LHCN-M2 (cell line): ENCODE measurements at regions not wholly inside any gene's neighbourhood (a gene's known extent, or its start where the extent isn't known, plus 50 kb on each side); places are given as distances from the start of the nearest gene placed in this dataset.

Experiments used
- DNase-seq: peaks from one replicate; pipeline ENCODE4 v3.0.0-alpha.2; 2012; ENCODE audit warnings: low read depth

DNA sequence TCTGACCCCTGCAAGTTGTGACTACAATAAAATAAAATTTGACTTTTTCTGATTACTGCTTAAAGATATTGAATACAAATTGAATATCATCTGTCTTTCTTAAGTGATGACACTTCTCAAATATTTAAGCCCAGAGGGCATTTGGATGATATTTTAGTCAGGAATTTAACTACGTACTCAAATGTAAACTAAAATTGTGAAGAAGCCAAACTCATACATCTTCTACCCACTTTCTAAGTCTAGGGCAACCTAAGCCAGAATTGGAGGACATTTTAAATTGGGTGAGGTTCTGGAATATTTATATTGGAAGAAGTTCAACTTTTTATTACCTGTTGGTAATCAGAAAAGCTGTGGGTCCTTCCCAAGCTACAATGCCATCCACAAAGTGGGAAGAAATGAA is 149.1 kb upstream of the WDR11 start:
- no peak for DNase-seq

DNA sequence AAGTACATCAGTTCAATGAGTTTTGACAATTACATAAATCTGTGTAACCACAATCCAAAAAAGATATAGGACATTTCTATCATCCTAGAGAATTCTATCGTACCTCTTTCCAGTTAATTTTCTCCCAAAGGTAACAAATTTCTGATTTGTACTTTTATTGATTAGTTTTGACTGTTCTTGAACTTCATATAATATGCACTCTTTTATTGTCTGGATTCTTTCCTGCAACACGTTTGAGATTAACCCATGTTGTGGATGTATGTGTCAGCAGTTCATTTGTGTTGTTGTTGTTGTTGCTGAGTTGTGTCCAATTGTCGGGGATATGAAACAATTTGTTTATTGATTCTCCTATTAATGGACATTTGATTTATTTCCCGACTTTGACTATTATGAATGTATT is 145.9 kb upstream of the WDR11 start:
- no peak for DNase-seq

- no peak for DNase-seq
These were observed 141.1 kb upstream of the WDR11 start for GRCh38 chr10:120710076-120710475.

DNA sequence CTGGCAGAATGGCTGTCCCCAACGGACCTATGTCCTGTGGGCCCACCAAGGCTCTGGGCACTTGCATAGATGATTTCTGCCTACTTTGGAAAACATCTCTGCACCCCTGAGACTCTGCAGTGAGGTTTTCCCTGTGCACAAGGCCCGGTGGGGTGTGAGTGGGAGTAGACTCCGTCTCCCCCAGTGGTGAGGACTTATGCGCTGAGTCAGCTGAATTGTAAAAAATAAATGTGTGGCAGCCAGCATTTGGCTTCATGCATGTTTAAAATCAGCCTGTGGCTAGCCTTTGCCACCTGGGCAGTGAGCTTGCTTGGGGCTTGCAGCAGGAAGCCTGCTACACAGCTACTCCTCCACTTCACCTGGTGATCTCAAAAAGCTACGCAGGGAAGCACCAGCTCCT is 139.3 kb upstream of the WDR11 start:
- no peak for DNase-seq

DNA sequence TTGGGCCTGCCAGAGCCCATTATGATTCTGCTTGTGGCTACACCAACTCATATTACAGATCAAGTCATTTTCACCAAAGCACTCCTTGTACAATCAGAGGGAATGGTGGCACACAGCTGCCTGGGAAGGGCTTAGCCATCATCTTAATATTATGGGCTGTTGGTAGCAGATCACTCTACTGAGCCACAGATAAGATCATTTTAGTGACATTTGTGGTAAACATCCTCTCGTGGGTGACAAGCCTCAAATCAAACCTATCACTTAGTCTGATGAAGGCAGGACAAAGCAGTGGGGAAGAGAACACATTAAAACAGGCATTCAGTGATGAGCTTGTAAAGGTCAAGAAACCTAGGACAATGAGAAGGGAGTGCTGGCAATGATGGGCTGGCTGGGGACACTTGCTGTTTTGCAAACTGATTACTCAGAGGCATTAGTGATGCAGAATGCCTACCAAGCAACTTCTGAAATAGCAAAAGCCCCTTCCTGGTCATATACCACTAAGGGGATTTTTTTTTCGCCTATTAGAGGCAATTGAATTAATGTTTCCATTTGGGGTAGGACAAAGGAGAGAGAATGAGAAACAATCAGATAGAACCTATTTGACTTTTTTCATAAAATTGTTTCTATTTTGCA is 137.5 kb upstream of the WDR11 start:
- no peak for DNase-seq

DNA sequence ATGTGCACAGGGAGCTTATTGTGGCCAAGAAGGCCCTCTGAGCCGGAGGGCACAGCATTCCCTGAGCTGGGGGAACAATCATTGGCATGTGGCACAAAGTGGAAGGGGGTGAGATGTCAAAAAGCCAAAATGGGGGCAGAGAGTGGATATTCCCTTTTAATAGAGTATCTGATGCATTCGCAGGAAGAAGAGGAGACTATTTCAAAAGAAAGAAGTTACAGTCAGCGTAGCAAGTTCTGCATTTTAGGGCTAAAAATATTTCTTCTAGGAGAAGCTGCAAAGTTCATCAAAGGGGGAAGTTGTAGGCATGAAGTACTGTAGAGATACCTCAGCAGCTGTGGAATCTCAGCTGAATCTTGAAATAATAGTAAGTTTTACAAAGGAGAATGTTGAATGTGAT is 136.0 kb upstream of the WDR11 start:
- no peak for DNase-seq

DNA sequence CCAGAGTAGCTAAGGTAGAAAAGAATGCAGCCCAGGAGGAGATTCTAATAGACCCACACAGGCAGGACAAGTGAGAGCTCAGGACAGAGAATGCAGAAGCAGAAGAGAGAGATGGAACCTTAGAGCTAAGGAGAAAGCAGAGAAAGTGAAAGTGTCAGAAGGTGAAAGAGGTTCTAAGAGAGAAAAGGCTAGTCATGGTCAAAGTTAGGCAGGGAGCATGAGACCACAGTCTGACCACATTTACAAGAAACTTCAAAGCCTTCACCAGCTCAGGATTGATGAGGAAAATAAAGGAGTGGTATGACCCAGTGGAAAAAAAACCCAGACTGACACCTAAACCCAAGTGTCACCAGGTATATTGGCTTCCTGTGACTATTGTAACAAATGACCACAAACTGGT is 131.8 kb upstream of the WDR11 start:
- no peak for DNase-seq

DNA sequence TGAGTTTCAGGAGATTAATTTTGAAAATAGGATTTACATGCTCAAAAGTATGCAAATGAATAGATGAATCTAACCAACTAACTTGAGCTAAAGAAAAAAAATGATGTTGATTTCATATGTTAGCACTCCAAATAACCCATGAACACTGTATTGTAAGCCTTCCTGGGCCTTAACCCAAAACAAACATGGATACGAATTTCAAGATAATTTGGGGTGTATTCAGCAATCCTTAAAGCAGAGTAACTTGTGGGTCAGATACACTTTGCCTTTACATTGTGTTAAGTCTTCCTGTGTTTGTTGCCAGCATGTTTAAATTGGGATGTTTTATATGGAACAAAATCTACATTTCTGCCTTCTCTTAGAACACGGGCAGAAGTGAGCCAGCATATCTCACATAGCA is 124.2 kb upstream of the WDR11 start:
- no peak for DNase-seq

- no peak for DNase-seq
These were observed 121.6 kb upstream of the WDR11 start for GRCh38 chr10:120729547-120729946.

- DNase-seq = no peak
These were observed 119.1 kb upstream of the WDR11 start for GRCh38 chr10:120732067-120732466.

GRCh38 chr10:120732643-120733313 is 118.4 kb upstream of the WDR11 start:
- DNase-seq = no peak

DNA sequence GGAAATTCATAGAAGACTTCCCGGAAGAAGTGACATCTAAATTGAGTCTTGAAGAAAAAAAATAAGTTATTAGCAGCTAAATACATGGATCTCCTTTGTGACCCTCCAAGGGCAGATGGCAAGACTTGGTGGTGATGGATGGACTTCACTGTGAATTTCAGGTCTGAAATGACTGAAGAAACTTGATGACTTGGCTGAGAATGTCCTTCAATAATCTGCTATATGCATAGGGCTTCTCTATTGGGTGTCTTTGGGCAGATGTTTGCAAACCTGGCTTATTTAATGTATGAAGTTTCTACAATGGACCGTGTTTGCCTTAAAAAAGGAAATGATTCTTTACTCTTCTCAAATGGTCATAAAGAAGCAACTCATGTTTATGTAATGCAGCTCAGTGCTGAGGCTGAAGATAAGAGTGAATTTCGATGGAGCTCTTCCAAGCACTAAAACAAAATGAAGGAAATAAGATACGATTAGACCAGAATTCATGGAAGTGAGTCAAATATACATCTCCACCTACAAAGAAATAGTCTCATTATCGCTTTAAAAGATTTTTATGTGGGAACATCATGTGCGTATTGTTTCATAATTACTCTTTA is 116.6 kb upstream of the WDR11 start:
- DNase-seq = no peak

GRCh38 chr10:120735315-120735714 is 115.8 kb upstream of the WDR11 start:
- no peak for DNase-seq

- peak; percentile 6 for DNase-seq
These were observed 115.3 kb upstream of the WDR11 start for GRCh38 chr10:120735773-120736371.

GRCh38 chr10:120736377-120736776 is 114.8 kb upstream of the WDR11 start:
- no peak for DNase-seq

GRCh38 chr10:120738658-120739057 is 112.5 kb upstream of the WDR11 start:
- no peak for DNase-seq

- DNase-seq = no peak
These were observed 109.8 kb upstream of the WDR11 start for GRCh38 chr10:120741396-120741795.

DNA sequence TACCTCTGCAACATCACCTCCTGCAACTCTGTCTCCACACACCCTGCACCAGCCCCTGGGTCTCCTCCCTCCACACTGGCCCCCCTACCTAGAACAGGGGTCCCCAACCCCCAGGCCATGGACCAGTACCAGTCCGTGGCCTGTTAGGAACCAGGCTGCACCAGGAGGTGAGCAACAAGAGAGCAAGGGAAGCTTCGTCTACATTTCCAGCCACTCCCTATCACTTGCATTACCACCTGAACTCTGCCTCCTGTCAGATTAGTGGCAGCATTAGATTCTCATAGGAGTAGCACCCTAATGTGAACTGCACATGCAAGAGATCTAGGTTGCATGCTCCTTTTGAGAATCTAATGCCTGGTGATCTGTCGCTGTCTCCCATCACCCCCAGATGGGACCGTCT is 108.8 kb upstream of the WDR11 start:
- no peak for DNase-seq

- no peak for DNase-seq
These were observed 107.1 kb upstream of the WDR11 start for GRCh38 chr10:120744040-120744439.

DNA sequence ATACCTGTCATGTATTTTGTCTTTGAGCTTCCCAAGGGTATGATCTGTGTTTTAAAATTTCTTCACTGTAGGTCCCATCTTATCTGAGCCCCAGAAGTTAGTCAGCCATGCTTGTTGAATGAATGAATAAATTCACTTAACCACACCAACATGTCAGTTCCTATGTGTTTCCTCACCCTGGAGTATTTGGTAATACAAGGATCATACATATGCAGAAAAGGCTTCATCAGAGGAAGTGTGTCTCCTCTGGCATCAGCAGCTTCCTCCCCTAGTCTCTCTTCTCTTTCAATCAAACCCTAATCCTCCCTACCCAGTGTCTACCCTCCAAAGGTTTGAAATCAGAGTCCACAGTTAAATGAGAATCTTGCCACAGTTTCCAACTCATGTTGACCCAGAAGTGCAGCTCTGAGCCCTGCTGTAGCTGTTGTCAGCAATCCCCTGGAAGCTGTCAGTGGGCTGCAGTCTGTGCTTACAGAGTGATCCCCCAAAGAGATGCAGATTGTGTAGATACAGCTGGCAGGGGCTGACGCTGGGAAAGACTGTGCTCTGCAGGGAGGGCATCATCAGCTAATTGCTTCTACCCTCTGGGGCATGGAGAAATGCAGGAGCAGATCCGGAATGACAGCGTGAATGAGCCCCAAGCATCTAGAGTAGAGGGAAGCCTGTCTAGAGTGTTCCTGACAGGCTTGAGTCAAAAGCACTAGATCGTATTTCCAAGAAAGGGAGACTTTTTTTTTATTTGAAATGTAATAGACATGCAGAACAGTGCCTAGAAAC is 105.0 kb upstream of the WDR11 start:
- no peak for DNase-seq

DNA sequence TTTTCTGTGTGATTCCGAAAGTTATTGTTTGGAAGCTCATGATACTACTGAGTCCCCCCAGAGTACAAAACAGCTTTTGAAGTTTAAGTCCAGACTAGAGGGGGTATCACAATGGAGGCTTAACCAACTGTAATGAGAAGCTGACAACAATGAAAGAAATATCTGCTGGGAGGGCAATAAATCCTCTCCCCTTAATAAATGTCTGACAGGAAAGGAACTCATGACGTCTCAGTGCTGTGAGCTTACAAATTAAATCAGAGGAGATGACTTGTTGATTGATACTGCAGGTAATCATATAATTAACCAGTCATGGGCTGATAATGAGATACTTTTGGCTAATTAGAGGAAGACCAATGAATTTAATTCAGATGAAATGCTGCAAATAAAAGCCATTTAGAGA is 102.6 kb upstream of the WDR11 start:
- no peak for DNase-seq

DNA sequence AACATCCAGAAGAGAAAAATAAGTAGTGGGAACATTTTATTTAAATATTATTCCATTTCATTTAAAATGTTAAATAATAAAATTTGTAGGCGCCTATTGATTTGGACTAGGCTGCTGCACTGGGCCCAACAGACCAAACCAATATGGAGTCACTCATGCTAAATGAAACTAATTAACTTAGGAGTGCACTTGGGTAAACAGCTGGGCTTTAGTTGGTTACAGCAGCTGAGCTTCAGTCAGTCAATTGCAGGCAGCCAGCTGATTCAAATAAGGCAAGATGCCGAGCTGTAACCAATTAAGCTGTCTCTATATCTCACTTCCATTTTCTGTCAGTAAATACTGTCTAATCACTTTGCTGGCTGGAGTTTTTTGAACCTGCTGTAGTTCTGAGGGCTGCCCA is 102.1 kb upstream of the WDR11 start:
- DNase-seq = no peak
